C1 segment of cervical spinal cord (tissue), 14 donors: ENCODE measurements at regions not wholly inside any gene's neighbourhood (a gene's known extent, or its start where the extent isn't known, plus 50 kb on each side); places are given as distances from the start of the nearest gene placed in this dataset.
"Not testable (repeated sequence)": the region's sequence is repeated elsewhere in the genome, so short reads cannot be mapped to it uniquely, and the experiment has no call there.

ENCODE experiments used
- DNase-seq, 14 donors: peaks; one replicate each; lab custom pipeline; 2025; lab: John Stamatoyannopoulos, UW

- no peak for DNase-seq
These were observed 1462.1 kb downstream of the DPP10 start for GRCh38 chr2:115904516-115904915.

DNA sequence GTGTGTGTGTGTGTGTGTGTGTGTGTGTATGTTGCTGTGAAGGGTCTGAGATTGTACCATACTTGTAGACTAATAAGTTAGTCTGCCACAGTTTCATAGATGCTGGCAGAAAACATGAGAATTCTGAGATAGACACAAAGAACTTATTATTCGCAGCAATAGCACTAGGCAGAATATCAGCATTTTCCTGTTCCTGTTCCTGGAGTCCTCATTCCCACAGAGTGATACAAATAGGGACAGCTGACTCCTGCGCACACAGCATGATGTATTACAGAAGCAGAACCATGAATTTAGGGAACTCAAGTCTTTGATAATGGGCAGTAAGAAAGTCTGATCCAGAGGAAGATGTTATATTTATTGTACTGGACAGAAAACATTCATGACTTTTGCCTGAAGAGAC, 1466.3 kb downstream of the DPP10 start:
- no peak for DNase-seq

DNA sequence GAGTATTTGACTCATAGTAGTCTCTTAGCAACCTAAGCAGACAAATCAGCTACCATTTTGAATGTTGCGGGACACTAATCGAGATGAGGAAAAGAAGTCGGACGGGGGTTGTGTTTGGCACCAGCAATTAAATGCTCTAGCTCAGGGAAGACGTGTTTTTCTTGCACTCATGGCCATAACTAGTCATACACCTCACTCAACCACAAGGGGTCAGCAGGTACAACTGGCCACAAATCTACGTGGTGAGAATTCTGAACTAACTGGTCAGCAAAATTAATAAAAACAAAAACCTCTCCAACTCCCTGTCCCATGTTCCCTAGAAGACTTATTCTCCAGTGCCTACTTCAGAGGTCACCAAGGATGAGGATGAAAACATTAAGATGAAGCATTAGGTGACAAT, 1467.8 kb downstream of the DPP10 start:
- DNase-seq: no peak

- no peak for DNase-seq
These were observed 1471.5 kb downstream of the DPP10 start for GRCh38 chr2:115913921-115914320.

- DNase-seq: no peak
These were observed 1479.1 kb downstream of the DPP10 start for GRCh38 chr2:115921541-115921940.

GRCh38 chr2:115939902-115940301, 1497.5 kb downstream of the DPP10 start:
- DNase-seq: no peak

DNA sequence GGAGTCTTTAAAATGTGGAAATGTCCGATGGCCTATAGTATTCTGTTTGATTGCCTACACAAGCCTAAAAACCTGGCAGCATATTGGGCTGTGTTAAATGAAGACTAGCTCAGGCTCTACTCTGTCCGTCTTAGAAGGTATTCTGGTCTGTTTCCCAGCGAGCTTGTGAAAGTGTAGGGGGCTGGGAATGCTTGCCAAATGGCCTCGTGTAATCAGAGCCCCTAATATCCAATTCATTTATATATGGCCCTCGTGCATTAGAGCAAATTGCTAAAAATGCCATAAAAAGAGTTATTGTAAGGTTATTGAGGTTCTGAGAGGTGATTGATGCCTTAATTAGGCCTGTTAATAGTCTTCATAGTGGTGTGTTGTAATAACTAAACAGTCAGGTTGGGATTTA, 1500.4 kb downstream of the DPP10 start:
- no peak for DNase-seq

GRCh38 chr2:115946341-115946740, 1503.9 kb downstream of the DPP10 start:
- no peak for DNase-seq

- no peak for DNase-seq
These were observed 1504.5 kb downstream of the DPP10 start for GRCh38 chr2:115946891-115947290.

DNA sequence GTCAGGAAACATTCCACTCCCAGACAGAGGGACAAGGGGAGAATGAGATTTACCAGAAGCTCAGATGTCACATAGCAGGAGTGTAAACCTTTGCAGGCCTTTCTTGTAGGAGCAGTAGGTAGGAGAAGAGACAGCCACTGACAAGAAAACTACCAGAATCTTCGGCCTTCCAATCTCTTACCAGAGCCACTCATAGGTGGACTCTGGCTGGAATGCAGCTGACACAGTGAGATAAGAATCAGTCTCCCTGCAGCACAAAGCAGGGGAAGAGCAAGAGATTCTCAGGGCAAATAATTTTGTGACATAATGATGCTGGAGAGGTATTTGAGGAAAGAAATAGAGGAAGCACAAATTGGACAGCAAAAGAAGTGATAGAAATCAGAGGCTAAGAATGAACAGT, 1534.5 kb downstream of the DPP10 start:
- no peak for DNase-seq

DNA sequence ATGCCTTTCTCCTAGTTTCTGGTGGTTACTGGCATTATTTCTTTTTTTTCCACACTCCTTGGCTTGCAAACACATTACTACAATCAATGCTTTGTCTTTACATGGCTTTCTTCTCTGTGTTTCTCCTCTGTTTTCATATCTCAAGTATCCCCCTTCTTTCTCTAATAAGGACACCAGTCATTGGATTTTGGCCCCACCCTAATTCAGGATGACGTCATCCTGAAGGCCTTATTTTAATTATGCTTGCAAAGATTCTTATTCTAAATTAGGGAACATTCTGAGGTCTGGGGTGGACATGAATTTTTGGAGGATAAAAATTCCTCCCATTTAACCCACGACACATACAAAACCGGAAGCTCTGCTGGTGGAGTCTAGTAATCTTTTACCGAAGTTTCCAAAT, 1556.6 kb downstream of the DPP10 start:
- DNase-seq: no peak

DNA sequence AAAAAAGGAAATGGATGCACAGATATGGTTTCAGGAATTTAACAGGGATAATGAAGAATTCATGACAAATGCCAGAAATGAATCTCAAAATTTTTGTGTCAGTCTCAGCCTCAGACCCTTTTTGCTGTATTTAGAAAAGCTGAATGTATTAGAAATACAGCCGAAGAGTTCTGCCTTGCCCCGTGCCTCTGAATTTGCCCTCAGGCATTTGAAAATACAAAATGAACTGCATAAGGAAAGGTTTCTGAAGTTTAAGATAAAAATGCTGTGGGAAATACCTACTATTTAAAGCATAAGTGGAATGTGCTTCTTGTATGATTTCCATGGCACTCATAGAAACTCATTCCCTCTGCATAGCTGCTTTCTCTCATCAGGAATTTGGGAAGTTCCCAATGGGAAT, 1580.6 kb downstream of the DPP10 start:
- no peak for DNase-seq

- not testable (repeated sequence) for DNase-seq
These were observed 1596.3 kb downstream of the DPP10 start for GRCh38 chr2:116038758-116039157.

GRCh38 chr2:116042530-116042929, 1600.1 kb downstream of the DPP10 start:
- DNase-seq: no peak

- DNase-seq: no peak
These were observed 1615.1 kb downstream of the DPP10 start for GRCh38 chr2:116057538-116057937.

GRCh38 chr2:116061023-116061422, 1618.6 kb downstream of the DPP10 start:
- no peak for DNase-seq

DNA sequence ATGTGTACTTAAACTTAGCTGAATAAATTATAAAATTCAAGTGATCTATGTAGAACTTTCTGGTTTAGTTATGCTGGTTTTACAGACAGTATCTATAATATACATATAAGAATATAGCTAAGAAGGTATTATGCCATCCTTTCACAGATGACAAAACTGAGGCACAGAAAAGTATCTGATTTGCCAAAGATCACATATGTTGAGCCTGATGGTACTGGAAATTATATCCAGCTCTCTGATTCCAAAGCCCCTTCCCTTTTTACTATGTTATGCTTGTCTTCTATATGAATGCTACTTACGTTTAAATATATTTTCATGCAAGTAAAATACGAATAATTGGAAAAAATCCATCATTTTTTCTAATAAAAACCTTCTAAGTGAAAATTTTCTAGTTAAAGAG, 1631.3 kb downstream of the DPP10 start:
- no peak for DNase-seq

GRCh38 chr2:116074161-116074560, 1631.7 kb downstream of the DPP10 start:
- no peak for DNase-seq

DNA sequence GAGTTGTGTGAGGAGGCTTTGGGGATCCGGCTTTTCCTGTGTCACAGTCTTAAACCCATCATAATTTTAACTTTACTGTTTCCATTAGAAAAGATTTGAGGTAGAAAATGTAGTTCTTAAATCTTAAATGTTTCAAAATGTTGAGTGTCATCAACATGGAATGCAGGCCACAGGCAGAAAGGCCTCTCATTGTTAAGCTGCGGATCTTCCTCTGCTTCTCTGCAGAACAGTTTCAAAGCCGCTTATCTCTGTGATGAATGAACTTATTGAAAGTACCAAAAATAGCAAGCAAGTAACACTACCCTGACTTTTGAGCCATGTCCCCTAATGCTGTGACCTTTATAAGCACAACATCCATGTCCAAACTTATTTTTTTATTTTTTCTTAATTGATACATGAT, 1645.8 kb downstream of the DPP10 start:
- no peak for DNase-seq

DNA sequence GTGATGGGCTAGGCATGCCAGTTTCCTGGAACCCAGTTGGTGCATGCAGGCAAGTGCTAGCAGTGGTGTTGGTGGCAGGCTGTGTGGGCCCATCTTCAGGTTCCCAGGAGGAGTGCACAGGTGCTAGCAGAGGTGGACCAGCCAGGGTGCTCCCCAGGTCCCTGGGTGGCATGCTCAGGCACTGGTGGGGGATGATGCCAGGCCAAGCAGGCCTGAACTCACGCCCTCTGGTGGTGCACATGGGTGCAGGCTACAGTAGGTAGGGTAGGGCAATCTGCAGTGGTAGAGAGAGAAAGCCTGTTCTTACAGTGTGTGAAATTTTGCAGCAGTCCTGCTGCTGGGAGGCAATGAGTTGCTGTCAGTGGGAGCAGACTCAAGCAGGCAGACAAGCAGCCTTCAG, 1651.8 kb downstream of the DPP10 start:
- DNase-seq: no peak

DNA sequence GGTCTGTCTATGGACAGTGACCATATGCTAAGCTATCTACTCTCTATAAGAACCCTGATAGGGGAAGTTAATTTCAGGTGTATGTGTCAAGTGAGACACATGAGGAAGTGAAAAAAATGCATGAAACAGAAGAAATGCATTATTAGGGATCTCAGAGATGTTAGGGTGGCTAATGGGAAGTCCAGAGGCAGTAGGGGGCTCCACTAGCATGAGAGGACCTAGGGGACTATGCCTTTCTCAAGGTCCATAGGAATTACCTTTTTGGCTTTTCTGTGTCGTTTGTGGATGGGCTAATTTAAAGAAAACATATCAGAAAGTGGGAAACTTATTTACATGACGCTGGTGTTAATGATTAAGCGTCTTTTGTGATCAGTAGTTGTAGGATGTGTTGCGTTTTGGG, 1653.2 kb downstream of the DPP10 start:
- no peak for DNase-seq

DNA sequence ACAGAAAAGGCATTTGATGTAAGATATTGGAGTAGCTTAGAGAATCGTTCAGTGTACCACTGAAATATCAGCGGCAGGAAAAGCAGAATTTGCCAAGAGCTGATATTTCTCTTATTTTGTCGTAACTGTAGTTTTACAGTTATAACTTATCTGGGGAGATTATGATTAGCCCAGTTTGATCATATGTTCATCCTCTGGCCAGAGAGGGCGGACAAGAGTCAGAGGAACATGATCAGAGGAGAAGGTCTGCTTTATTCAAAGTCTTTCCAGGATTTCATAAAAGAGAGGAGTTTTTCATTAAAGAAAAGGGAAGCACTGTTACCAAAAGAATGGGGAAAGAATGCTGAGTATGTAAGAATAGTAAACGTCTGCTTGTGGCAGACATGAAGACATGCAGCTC, 1655.6 kb downstream of the DPP10 start:
- no peak for DNase-seq

- DNase-seq: no peak
These were observed 1667.0 kb downstream of the DPP10 start for GRCh38 chr2:116109471-116109870.

DNA sequence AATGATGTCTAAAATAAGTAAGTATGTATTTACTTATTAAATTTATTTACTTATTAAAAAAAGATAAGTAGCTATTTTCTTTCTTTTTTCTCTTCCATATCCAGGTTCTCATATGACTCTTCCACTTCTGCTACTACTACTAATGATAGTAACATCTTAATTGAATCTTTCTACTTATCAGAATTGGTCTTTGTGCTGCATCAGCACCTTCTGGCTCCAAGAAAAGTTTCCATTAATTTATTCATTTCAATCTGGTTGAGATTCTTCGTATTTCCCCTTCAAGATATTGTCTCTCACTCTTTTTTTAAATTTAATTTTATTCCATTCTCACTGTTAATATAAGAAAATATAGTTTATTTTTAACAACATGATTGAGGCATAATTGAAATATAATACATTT, 1675.4 kb downstream of the DPP10 start:
- no peak for DNase-seq

GRCh38 chr2:116132833-116133232, 1681.7 kb upstream of the DDX18 start:
- DNase-seq: no peak
